ENCODE measurements at regions not wholly inside any gene's neighbourhood (a gene's known extent, or its start where the extent isn't known, plus 50 kb on each side); places are given as distances from the start of the nearest gene placed in this dataset.

GRCh38 chr9:11946531-11946930 is 746.7 kb upstream of the TYRP1 start:
- TF ChIP-seq EZH2 (IDR thresholded peaks at IDR 0.05; ENCODE audit: borderline replicate concordance, low read depth, low read length, poor library complexity, severe bottlenecking) (no peak), CTCF (conservative IDR thresholded peaks at IDR 0.05; ENCODE audit: low read depth, low read length) (no peak)
